ENCODE measurements at regions not wholly inside any gene's neighbourhood (a gene's known extent, or its start where the extent isn't known, plus 50 kb on each side); places are given as distances from the start of the nearest gene placed in this dataset.

DNA sequence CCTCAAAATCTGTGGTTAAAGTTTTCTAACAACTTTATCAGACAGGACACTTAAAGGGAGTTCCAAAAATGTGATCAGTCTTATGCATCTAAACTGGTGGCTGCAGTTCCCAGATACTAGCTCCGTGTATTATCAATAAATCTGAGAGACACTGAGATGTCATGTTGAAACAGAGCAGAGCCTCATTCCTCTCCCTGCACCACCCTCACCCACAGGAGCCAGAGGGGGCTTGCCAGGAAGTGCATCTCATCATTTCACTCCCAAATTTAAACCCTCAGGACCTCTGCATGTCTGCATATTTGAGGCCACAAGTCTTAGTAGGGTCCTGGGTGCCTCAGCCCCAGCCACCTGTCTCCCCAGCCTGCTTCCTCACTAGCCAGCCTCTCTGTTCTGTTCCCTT, 167.4 kb upstream of the NTM start:
- FAIRE-seq: no peak
- no peak for DNase-seq (ENCODE audit: low read depth)
- TF ChIP-seq, protein P1, sequence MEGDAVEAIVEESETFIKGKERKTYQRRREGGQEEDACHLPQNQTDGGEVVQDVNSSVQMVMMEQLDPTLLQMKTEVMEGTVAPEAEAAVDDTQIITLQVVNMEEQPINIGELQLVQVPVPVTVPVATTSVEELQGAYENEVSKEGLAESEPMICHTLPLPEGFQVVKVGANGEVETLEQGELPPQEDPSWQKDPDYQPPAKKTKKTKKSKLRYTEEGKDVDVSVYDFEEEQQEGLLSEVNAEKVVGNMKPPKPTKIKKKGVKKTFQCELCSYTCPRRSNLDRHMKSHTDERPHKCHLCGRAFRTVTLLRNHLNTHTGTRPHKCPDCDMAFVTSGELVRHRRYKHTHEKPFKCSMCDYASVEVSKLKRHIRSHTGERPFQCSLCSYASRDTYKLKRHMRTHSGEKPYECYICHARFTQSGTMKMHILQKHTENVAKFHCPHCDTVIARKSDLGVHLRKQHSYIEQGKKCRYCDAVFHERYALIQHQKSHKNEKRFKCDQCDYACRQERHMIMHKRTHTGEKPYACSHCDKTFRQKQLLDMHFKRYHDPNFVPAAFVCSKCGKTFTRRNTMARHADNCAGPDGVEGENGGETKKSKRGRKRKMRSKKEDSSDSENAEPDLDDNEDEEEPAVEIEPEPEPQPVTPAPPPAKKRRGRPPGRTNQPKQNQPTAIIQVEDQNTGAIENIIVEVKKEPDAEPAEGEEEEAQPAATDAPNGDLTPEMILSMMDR (IDR thresholded peaks at IDR 0.05; ENCODE audit: insufficient read depth, low read length, severe bottlenecking): no peak
- Histone ChIP-seq H3K4me3 (ENCODE audit: low read depth, low read length) (no peak overlapping the region), H3K36me3 (ENCODE audit: control insufficient read depth, insufficient read depth, low read length) (no peaks in the 10 kb centered on the region), H3K27me3 (ENCODE audit: control insufficient read depth, insufficient read depth, low read length) (no peaks in the 10 kb centered on the region)

DNA sequence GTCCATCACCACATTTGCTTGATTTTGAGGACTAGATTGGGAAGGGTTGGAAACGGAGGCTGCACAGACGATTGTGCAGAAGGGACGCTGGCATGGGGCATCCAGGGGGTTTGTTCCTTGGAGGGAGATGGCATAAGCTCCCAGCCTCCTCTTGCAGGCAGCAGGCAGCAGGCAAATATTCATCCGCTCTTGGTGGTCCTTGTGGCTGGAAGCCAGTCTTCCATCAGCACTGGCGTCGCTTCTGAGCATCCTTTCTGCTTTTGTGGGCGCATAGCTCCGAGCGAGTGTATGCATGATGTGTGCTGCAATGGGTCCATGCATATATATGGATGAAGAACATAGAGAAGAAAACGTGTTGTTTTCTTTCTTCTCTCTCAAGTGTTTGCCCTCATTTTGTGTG, 166.1 kb upstream of the NTM start:
- H3K36me3 ChIP-seq (ENCODE audit: control insufficient read depth, insufficient read depth, low read length): no peaks in the 10 kb centered on the region
- FAIRE-seq (no peak), DNase-seq (ENCODE audit: low read depth) (no peak)
- TF ChIP-seq, protein P1 (IDR thresholded peaks at IDR 0.05; ENCODE audit: insufficient read depth, low read length, severe bottlenecking): no peak
- H3K27me3 ChIP-seq (ENCODE audit: control insufficient read depth, insufficient read depth, low read length): no peaks in the 10 kb centered on the region
- H3K4me3 ChIP-seq (ENCODE audit: low read depth, low read length): no peak overlapping the region

DNA sequence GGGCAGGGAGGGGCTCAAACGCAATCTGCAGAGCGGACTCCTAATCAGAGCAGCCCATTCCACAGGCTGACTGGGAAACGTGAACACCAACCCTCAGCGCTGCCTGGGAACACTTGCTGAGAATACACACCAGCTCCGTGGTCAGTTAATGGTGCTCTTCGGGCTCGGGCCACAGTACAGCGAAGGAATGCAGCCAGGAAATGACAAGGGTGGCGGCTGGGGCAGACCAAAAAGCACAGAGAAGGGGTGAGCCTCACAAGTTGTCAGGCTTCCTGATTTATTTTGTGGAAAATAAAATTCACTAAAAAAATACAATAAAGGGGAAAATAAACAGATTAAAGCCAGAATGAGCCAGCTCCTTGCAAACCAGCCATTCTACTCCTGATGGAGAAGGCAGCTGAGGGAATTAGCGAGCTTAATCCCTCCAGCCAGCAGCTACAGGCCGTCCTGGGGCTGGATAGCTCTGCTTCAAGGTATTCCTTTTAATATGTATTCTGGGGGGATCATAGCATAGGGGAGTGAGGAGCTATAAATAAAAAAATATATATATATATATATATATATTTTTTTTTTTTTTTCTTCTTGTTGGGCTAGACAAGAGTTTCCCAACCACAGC, 165.5 kb upstream of the NTM start:
- Histone ChIP-seq H3K36me3 (ENCODE audit: control insufficient read depth, insufficient read depth, low read length) (no peaks in the 10 kb centered on the region), H3K27me3 (ENCODE audit: control insufficient read depth, insufficient read depth, low read length) (no peaks in the 10 kb centered on the region), H3K4me3 (ENCODE audit: low read depth, low read length) (no peak overlapping the region)
- DNase-seq (ENCODE audit: low read depth): no peak
- no peak for FAIRE-seq
- TF ChIP-seq, protein P1 (IDR thresholded peaks at IDR 0.05; ENCODE audit: insufficient read depth, low read length, severe bottlenecking): no peak

DNA sequence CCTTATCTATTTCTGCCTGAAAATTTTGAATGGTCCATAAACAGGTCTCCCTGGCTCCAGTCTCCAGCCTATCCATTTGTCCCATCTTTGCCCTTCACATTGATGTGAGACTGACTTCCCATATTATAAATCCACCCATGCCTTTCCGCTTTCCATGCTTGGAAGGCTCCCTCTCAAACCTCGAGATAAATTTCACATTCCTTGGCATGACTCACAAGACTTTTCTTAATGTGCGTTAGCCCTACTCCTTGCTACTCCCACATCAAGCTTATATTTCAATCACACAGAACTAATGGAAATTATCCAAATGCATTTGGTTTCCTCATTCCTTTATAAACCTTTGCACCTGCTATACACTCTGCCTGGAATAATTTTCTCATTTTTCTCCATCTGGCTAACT, 163.7 kb upstream of the NTM start:
- TF ChIP-seq, protein P1 (IDR thresholded peaks at IDR 0.05; ENCODE audit: insufficient read depth, low read length, severe bottlenecking): no peak
- DNase-seq (ENCODE audit: low read depth) (no peak), FAIRE-seq (no peak)
- Histone ChIP-seq H3K36me3 (ENCODE audit: control insufficient read depth, insufficient read depth, low read length) (no peaks in the 10 kb centered on the region), H3K4me3 (ENCODE audit: low read depth, low read length) (no peak overlapping the region), H3K27me3 (ENCODE audit: control insufficient read depth, insufficient read depth, low read length) (no peaks in the 10 kb centered on the region)

DNA sequence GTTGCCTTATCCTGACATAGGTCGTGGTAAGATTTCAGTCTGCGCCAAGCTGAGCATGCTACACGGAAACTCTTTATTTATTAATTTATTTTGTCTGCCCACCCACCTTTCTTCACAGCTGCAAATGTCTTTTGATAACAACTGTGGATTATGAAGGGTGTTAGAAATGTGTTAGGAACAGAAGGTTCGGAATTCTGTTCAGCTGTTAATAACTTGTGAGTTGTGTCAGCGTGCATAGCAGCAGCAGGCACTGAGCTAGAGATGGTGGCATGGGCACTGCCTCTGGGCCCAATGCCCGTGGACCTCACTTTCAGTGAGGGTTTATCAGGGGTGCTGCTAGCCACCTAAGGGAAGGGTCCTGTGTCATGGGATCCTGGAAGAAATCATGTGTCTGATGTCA, 162.5 kb upstream of the NTM start:
- DNase-seq (ENCODE audit: low read depth) (no peak), FAIRE-seq (no peak)
- Histone ChIP-seq H3K27me3 (ENCODE audit: control insufficient read depth, insufficient read depth, low read length) (no peaks in the 10 kb centered on the region), H3K4me3 (ENCODE audit: low read depth, low read length) (no peak overlapping the region), H3K36me3 (ENCODE audit: control insufficient read depth, insufficient read depth, low read length) (no peaks in the 10 kb centered on the region)
- TF ChIP-seq, protein P1 (IDR thresholded peaks at IDR 0.05; ENCODE audit: insufficient read depth, low read length, severe bottlenecking): no peak

Data from bronchial epithelial cell (primary cell).